Glutamatergic neuron (in vitro differentiated cells): ENCODE measurements at regions not wholly inside any gene's neighbourhood (a gene's known extent, or its start where the extent isn't known, plus 50 kb on each side); places are given as distances from the start of the nearest gene placed in this dataset.

Source experiments
- DNase-seq: peaks from one replicate; pipeline ENCODE4 v3.0.0; 2022
- H3K27ac Mint-ChIP-seq: one replicate; pipeline ENCODE4 v1.8.0; 2020; ENCODE audit warnings: mild to moderate bottlenecking, mixed read lengths, inconsistent platforms; ENCODE audit not compliant: unreplicated experiment
- H3K27me3 Mint-ChIP-seq: one replicate; pipeline ENCODE4 v1.8.0; 2020; ENCODE audit warnings: mild to moderate bottlenecking, moderate library complexity, mixed read lengths, inconsistent platforms; ENCODE audit not compliant: unreplicated experiment
- H3K36me3 Mint-ChIP-seq: one replicate; pipeline ENCODE4 v1.8.0; 2020; ENCODE audit warnings: mild to moderate bottlenecking, mixed read lengths, inconsistent platforms; ENCODE audit not compliant: unreplicated experiment
- H3K4me1 Mint-ChIP-seq: one replicate; pipeline ENCODE4 v1.8.0; 2020; ENCODE audit warnings: mild to moderate bottlenecking, low read depth, mixed read lengths, inconsistent platforms; ENCODE audit not compliant: unreplicated experiment
- H3K4me3 Mint-ChIP-seq: one replicate; pipeline ENCODE4 v1.8.0; 2020; ENCODE audit warnings: mild to moderate bottlenecking, mixed read lengths, inconsistent platforms; ENCODE audit not compliant: unreplicated experiment
- H3K9me3 Mint-ChIP-seq: one replicate; pipeline ENCODE4 v1.8.0; 2020; ENCODE audit warnings: mild to moderate bottlenecking, moderate library complexity, mixed read lengths, inconsistent platforms; ENCODE audit not compliant: unreplicated experiment
- CTCF ChIP-seq: fragments of 200-600 bp; sonication (generic); IDR thresholded peaks from one replicate; pipeline ENCODE4 v1.5.0; 2021; ENCODE audit not compliant: partially characterized antibody, unreplicated experiment

GRCh38 chr10:111142092-111142768 is 65.4 kb downstream of the ADRA2A start:
- no peak for TF ChIP-seq CTCF
- Mint-ChIP-seq H3K27ac (no peak overlapping the region), H3K27me3 (peaks cover 4% of the 10 kb centered on the region), H3K4me1 (no peaks in the 10 kb centered on the region), H3K9me3 (no peaks in the 10 kb centered on the region), H3K36me3 (no peaks in the 10 kb centered on the region), H3K4me3 (no peak overlapping the region)
- no peak for DNase-seq

GRCh38 chr10:111146025-111146640 is 69.3 kb downstream of the ADRA2A start:
- H3K4me3 Mint-ChIP-seq, result no peak overlapping the region
- H3K36me3 Mint-ChIP-seq, result no peaks in the 10 kb centered on the region
- peaks cover 3% of the 10 kb centered on the region for H3K9me3 Mint-ChIP-seq
- H3K27me3 Mint-ChIP-seq, result peaks cover 1% of the 10 kb centered on the region
- no peak for TF ChIP-seq CTCF
- H3K27ac Mint-ChIP-seq, result no peak overlapping the region
- no peaks in the 10 kb centered on the region for H3K4me1 Mint-ChIP-seq
- DNase-seq, result no peak

- Mint-ChIP-seq H3K27me3 (peaks cover 1% of the 10 kb centered on the region), H3K9me3 (peaks cover 4% of the 10 kb centered on the region), H3K4me3 (no peak overlapping the region), H3K36me3 (no peaks in the 10 kb centered on the region), H3K4me1 (no peaks in the 10 kb centered on the region), H3K27ac (no peak overlapping the region)
- no peak for DNase-seq
- no peak for TF ChIP-seq CTCF
Measured at GRCh38 chr10:111148025-111148424, 71.2 kb downstream of the ADRA2A start.

- Mint-ChIP-seq H3K27ac (no peak overlapping the region), H3K27me3 (no peaks in the 10 kb centered on the region), H3K9me3 (peaks cover 4% of the 10 kb centered on the region), H3K4me3 (no peak overlapping the region), H3K36me3 (no peaks in the 10 kb centered on the region), H3K4me1 (no peaks in the 10 kb centered on the region)
- DNase-seq, result no peak
- no peak for TF ChIP-seq CTCF
Measured at GRCh38 chr10:111148440-111148839, 71.6 kb downstream of the ADRA2A start.

- DNase-seq, result no peak
- peaks cover 4% of the 10 kb centered on the region for H3K9me3 Mint-ChIP-seq
- no peaks in the 10 kb centered on the region for H3K27me3 Mint-ChIP-seq
- H3K4me3 Mint-ChIP-seq, result no peak overlapping the region
- peaks cover 3% of the 10 kb centered on the region for H3K4me1 Mint-ChIP-seq
- no peak for TF ChIP-seq CTCF
- H3K27ac Mint-ChIP-seq, result no peak overlapping the region
- H3K36me3 Mint-ChIP-seq, result no peaks in the 10 kb centered on the region
Measured at GRCh38 chr10:111150691-111151090, 73.9 kb downstream of the ADRA2A start.
